Activated CD8-positive, alpha-beta memory T cell treated with anti-CD3 and anti-CD28 coated beads, Interleukin-2, amount 10 ng/mL, durations not matched to agents 7 days and 5 days (primary cell): ENCODE measurements at regions not wholly inside any gene's neighbourhood (a gene's known extent, or its start where the extent isn't known, plus 50 kb on each side); places are given as distances from the start of the nearest gene placed in this dataset.

Experiments
- ATAC-seq: fragments of 150-1000 bp; cut with Tn5 transposase; one replicate; pipeline ENCODE4 v1.10.0; 2021; ENCODE audit warnings: moderate library complexity
- CTCF ChIA-PET: fragments of 350-600 bp; sonication (Branson Sonifier 250); formaldehyde crosslinking; loops from one replicate; lab custom pipeline; 2021; ENCODE audit warnings: antibody characterized with exemption; lab: Charles Lee
- DNase-seq: peaks from one replicate; pipeline ENCODE4 v3.0.0-alpha.2; 2020
- H3K27ac Mint-ChIP-seq: one replicate; pipeline ENCODE4 v1.8.0; 2021; ENCODE audit warnings: mild to moderate bottlenecking, mixed read lengths
- H3K27me3 Mint-ChIP-seq: one replicate; pipeline ENCODE4 v1.8.0; 2021; ENCODE audit warnings: mixed read lengths
- H3K36me3 Mint-ChIP-seq: one replicate; pipeline ENCODE4 v1.8.0; 2021; ENCODE audit warnings: mild to moderate bottlenecking, mixed read lengths
- H3K4me1 Mint-ChIP-seq: one replicate; pipeline ENCODE4 v1.8.0; 2021; ENCODE audit warnings: mixed read lengths
- H3K4me3 Mint-ChIP-seq: one replicate; pipeline ENCODE4 v1.8.0; 2021; ENCODE audit warnings: mild to moderate bottlenecking, moderate library complexity, mixed read lengths
- H3K9me3 Mint-ChIP-seq: one replicate; pipeline ENCODE4 v1.8.0; 2022; ENCODE audit warnings: low read depth, mixed read lengths

DNA sequence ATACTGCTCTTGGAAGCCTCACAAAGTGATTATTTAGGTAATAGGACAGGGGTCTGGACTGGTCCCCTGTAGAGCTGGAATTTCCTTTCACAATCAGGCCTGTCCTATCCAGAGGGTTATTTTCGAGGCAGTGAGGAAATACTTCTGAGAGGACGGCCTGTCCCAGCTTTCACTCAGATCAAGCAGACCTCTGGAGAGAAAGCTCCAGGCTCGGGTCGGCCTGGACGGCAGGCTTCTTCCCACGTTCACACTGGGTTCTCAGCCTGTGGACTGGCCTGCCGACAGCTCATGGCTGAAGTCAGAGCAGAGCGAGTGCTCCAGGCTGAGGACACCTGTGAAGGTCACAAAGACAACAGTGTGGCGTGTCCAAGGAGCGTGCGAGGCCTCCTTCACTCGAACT is 405.3 kb downstream of the VPS13C start:
- H3K4me3 Mint-ChIP-seq = no peak overlapping the region
- peaks cover 3% of the 10 kb centered on the region for H3K27me3 Mint-ChIP-seq
- DNase-seq (no peak), ATAC-seq (no peak)
- H3K9me3 Mint-ChIP-seq = no peaks in the 10 kb centered on the region
- no peak overlapping the region for H3K27ac Mint-ChIP-seq
- CTCF ChIA-PET = no interaction called here
- no peaks in the 10 kb centered on the region for H3K4me1 Mint-ChIP-seq
- no peaks in the 10 kb centered on the region for H3K36me3 Mint-ChIP-seq

DNA sequence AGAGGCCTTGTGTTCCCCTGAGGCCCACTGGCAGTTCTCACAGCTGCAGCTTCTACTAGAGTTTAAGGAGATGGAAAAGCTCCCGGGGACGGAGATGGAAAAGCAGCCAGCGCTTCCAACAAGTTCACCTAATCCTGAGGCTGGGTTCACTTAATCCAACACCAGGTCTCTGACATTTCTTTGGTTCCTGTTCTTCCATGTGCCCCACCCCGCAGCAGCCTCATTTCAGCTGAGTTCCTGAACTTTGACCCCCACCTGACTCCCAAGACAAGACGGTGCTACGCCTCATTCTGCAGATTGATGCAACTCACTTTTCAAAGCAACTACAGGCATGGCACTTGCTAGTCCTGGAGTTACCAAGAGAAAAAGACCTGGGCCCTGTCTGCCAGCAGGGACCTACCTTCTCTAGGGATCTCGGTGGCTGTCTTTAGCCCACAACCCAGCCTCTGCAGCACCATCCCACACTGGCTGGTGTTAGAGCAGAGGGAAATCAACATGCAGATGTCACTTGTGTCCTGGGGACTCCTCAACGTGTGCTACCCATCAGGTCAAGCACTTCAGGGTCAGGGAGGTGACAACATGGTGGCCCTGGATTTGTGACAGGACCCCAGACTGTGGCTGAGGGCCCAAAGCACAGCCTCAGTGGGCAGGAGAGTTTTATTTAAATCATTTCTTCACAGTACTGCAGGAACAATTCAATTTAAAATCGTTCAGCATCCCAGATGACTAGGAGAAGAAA is 406.1 kb downstream of the VPS13C start:
- Mint-ChIP-seq H3K27me3 (peaks cover 5% of the 10 kb centered on the region), H3K4me1 (no peaks in the 10 kb centered on the region), H3K9me3 (no peaks in the 10 kb centered on the region), H3K36me3 (no peaks in the 10 kb centered on the region), H3K4me3 (no peak overlapping the region), H3K27ac (no peak overlapping the region)
- CTCF ChIA-PET = no interaction called here
- ATAC-seq (no peak), DNase-seq (no peak)

DNA sequence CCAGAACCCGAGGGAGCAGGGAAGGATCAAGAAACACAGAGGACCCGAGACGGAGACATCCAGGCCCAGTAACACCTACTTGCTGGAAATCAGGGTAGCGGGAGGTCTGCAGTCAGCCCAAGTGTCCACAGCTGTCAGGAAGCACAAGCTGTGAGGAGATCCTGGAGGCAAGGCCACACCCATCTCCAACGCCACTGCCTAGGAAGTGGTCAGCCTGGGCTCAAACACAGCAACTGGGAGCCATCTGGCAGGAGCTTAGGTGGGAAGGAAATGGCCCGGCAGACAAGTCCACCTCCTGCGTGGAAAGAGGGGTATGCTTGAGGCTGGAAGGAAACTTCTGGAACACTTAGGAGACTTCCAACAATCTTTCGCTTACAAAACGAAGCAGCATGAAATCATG is 407.1 kb downstream of the VPS13C start:
- Mint-ChIP-seq H3K4me1 (no peaks in the 10 kb centered on the region), H3K27me3 (peaks cover 11% of the 10 kb centered on the region), H3K36me3 (no peaks in the 10 kb centered on the region), H3K4me3 (no peak overlapping the region), H3K27ac (no peak overlapping the region), H3K9me3 (no peaks in the 10 kb centered on the region)
- CTCF ChIA-PET = no interaction called here
- no peak for DNase-seq
- no peak for ATAC-seq

DNA sequence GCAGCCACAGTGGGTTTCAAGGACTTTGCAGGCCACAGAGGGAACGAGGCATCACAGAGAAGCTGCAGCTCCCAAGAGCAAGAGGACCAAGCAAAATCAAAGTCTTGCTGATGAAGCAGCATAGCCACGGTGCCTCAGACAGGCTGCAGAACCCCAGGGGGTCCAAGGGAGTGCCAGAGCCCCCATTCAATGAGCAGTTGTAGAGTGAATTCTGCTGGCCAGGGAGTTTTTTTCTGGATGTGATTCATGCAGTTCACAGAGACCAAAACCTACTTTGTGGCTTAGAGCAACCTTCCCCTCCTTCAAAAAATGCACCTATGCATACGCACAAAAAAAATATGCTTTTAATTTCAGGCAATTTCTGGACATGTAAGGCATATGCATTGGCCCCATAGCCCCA is 409.0 kb downstream of the VPS13C start:
- Mint-ChIP-seq H3K4me1 (no peaks in the 10 kb centered on the region), H3K36me3 (no peaks in the 10 kb centered on the region), H3K9me3 (no peaks in the 10 kb centered on the region), H3K27me3 (peaks cover 16% of the 10 kb centered on the region), H3K27ac (no peak overlapping the region), H3K4me3 (no peak overlapping the region)
- no peak for DNase-seq
- no peak for ATAC-seq
- CTCF ChIA-PET = no interaction called here

DNA sequence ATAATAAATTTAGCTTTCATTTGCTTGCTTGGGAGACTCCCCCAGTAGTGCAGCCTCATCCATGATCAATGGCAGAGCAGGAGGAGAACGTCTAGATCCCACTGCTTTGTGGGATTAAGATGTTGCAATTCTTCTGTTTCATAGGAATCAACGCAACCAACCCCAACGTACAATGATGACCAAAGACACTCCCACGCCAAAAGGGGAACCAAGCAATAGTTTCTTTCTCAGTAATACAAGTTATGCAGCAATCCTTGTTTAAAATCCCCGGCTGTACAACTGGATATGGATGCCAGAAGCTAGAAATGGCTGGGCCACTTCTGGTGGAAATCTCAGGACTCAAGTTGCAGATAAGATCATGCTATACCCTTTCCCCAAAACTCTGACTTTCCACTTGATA is 411.2 kb downstream of the VPS13C start:
- Mint-ChIP-seq H3K27me3 (peaks cover 16% of the 10 kb centered on the region), H3K36me3 (no peaks in the 10 kb centered on the region), H3K4me3 (no peak overlapping the region), H3K4me1 (no peaks in the 10 kb centered on the region), H3K9me3 (no peaks in the 10 kb centered on the region), H3K27ac (no peak overlapping the region)
- CTCF ChIA-PET = interaction anchor here (1.1 kb wide), 1 partner anchor 186 kb away, joined by 3 read pairs; no protein-coding TSS in a partner anchor
- no peak for DNase-seq
- no peak for ATAC-seq

DNA sequence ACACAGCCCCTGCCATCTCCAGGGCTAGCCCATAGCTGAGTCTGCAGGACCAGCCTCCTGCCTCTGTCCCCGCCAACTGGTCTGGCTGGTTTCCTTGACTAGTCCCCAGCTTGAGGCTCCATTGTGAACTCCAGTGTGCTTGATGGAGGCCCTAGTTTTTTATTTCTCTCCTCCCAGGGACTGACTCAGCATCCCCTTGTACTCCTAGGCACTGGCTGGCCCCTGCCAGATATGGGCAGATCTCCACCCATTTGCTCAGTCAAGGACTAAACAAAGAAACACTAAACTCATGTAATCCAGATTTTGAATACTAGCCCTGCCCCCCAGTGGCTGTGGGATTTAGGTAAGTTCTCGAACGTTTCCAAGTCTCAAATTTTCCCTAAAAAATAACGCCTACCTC is 415.4 kb upstream of the RORA start:
- Mint-ChIP-seq H3K36me3 (no peaks in the 10 kb centered on the region), H3K27ac (no peak overlapping the region), H3K27me3 (peaks cover 16% of the 10 kb centered on the region), H3K4me1 (no peaks in the 10 kb centered on the region), H3K4me3 (no peak overlapping the region), H3K9me3 (no peaks in the 10 kb centered on the region)
- no peak for DNase-seq
- ATAC-seq = no peak
- CTCF ChIA-PET = no interaction called here

DNA sequence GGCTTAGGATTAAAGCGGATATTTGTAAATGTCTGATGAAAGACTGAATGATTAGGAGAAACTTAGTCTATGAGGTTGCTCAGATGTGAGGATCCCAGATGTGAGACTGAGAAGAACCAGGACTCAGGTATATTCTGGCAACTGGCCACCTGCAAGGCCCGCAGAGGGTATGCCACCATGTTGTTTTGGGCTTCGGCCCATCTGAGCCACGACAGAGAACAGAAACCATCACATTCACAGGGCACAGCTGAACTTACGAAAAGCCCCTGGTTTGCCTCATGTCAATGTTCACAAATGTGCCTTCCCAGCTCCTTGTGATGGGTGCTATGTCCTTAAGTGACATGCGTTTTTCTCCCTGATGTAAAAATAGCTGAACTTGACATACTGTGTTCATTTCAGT is 412.5 kb upstream of the RORA start:
- H3K9me3 Mint-ChIP-seq = no peaks in the 10 kb centered on the region

DNA sequence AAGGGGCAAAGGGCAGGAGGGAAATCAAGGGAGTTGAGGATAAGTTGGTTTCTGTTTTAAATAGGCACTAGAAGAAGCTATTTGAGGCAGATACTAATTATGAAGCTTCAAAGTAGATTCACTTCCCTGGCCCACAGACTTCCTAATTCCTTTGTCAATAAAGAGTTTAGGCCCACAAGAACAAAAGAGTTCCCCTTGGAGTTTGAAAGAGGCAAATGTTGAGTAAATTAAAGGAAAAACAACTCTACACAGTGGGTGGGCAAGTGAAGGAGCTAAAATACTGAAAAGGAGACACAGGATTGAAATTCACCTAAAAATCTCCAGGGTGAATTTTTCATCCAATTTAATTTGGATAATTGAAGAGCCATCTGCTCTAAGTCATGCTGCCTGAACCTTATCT is 411.7 kb upstream of the RORA start:
- Mint-ChIP-seq H3K4me3 (no peak overlapping the region), H3K4me1 (no peaks in the 10 kb centered on the region), H3K9me3 (no peaks in the 10 kb centered on the region), H3K27ac (no peak overlapping the region), H3K27me3 (peaks cover 9% of the 10 kb centered on the region), H3K36me3 (no peaks in the 10 kb centered on the region)
- CTCF ChIA-PET = no interaction called here
- no peak for DNase-seq
- no peak for ATAC-seq

More for the DNA sequence above, 412.5 kb upstream of the RORA start:
- Mint-ChIP-seq H3K27ac (no peak overlapping the region), H3K27me3 (peaks cover 9% of the 10 kb centered on the region), H3K36me3 (no peaks in the 10 kb centered on the region), H3K4me3 (no peak overlapping the region), H3K4me1 (no peaks in the 10 kb centered on the region)
- CTCF ChIA-PET = no interaction called here
- ATAC-seq = no peak
- DNase-seq = no peak

DNA sequence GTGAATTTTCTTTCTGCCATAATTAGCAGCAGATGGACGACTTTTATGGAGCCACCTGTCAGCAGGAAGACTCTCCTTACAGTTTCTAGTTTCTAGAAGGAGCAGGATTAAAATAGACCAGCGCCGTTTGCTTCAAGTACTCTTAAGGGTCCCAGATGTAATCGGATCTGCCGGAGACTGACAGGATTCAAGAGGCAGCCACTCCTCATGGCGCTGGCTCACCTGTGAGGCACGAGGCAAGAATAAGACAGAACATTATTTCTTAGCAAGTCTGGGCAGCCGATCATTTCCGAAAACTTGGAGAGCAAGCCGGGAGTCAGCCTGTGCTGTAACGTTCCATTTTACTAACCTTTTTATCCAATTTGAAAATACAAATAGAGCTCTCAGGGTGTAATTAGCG is 410.4 kb upstream of the RORA start:
- DNase-seq = no peak
- Mint-ChIP-seq H3K36me3 (no peaks in the 10 kb centered on the region), H3K4me1 (no peaks in the 10 kb centered on the region), H3K27ac (no peak overlapping the region), H3K4me3 (no peak overlapping the region), H3K9me3 (no peaks in the 10 kb centered on the region), H3K27me3 (peaks cover 9% of the 10 kb centered on the region)
- ATAC-seq = no peak
- CTCF ChIA-PET = no interaction called here

DNA sequence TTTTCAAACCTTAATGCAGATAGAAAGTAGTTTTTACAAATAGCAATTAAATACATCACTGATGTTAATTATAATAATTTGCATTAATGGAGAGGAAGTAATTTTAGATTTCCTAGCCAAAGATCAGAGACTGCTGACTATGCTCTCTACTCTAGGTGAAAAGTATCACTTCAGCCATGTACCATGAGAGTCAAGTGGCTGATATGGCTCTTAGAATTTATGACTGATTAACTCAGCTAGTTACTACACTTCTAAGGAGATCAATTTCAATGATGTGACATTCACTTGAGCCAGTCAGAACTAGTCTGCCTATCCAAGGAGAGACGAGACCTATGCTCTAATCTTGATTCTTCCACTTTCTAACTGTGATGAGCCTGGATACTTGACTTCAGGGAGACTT is 405.7 kb upstream of the RORA start:
- no peak for ATAC-seq
- H3K27ac Mint-ChIP-seq = no peak overlapping the region
- CTCF ChIA-PET = no interaction called here

DNA sequence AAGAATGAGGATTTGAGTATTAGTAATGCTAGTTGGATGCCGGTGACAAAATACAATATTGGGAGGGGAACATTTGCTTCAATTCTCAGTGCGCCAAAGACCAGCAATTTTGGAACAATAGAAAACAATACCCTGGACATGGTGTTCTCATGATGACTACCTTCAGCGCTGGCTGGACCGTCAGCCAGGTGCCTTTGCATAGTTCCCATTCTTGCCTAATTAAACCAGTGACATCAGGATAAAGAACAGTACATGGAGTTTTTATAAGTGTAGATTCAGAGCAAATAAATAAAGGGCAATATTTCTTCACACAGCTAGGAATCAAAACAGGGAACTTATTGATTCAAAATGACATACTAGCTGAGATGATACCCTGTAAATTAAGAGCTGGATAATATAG is 404.8 kb upstream of the RORA start:
- peaks cover 20% of the 10 kb centered on the region for H3K27me3 Mint-ChIP-seq

More for the DNA sequence above, 405.7 kb upstream of the RORA start:
- Mint-ChIP-seq H3K9me3 (no peaks in the 10 kb centered on the region), H3K4me1 (no peaks in the 10 kb centered on the region), H3K27me3 (peaks cover 17% of the 10 kb centered on the region), H3K4me3 (no peak overlapping the region), H3K36me3 (no peaks in the 10 kb centered on the region)
- no peak for DNase-seq

DNA sequence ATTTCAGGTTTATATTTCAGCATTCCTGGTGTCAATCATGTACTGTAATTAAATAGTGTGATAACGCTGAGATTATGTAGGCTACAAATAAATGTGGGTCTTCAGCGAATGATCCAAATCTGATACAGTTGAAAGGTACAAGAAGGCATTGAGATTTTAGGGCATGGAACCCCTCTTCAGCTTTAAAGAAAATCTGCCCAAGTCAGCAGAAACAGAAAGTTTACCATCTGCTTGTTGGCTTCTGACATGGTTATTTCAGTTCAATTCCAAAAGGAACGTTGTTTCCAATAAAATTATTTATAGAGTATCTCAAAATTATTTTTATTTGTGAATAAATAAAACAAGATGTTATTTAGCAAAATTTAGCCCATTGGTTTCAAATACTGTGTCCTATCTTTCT is 400.2 kb upstream of the RORA start:
- H3K27ac Mint-ChIP-seq = no peak overlapping the region
- ATAC-seq = no peak

More for the DNA sequence above, 404.8 kb upstream of the RORA start:
- CTCF ChIA-PET = no interaction called here
- ATAC-seq (no peak), DNase-seq (no peak)
- Mint-ChIP-seq H3K27ac (no peak overlapping the region), H3K4me1 (no peaks in the 10 kb centered on the region), H3K4me3 (no peak overlapping the region), H3K9me3 (no peaks in the 10 kb centered on the region), H3K36me3 (no peaks in the 10 kb centered on the region)

DNA sequence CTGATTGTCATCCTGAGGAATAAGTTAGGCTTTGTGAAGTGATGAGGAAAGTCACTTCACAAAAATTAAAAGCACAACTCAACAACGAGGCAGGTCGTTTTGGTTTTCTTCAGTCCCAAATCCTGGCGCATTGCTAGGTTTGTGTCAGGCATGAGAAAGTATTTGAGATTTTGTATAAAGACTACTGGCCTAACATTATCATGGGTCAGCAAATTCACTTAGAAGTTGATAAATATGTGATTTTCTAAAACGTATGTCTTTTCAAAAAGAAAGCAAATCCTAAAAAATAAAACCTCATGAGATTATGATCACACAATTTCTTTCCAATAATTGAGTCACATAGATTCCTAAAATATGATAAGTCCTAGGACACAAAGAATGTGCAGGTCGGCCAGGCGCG is 395.8 kb upstream of the RORA start:
- DNase-seq (no peak), ATAC-seq (no peak)
- no peaks in the 10 kb centered on the region for H3K4me1 Mint-ChIP-seq
- H3K36me3 Mint-ChIP-seq = no peaks in the 10 kb centered on the region
- H3K27me3 Mint-ChIP-seq = peaks cover 19% of the 10 kb centered on the region
- CTCF ChIA-PET = no interaction called here
- no peaks in the 10 kb centered on the region for H3K9me3 Mint-ChIP-seq
- no peak overlapping the region for H3K27ac Mint-ChIP-seq
- H3K4me3 Mint-ChIP-seq = no peak overlapping the region

More for the DNA sequence above, 400.2 kb upstream of the RORA start:
- H3K27me3 Mint-ChIP-seq = peaks cover 24% of the 10 kb centered on the region
- no peak overlapping the region for H3K4me3 Mint-ChIP-seq
- CTCF ChIA-PET = no interaction called here
- no peak for DNase-seq
- H3K4me1 Mint-ChIP-seq = no peaks in the 10 kb centered on the region
- no peaks in the 10 kb centered on the region for H3K36me3 Mint-ChIP-seq
- H3K9me3 Mint-ChIP-seq = no peaks in the 10 kb centered on the region

DNA sequence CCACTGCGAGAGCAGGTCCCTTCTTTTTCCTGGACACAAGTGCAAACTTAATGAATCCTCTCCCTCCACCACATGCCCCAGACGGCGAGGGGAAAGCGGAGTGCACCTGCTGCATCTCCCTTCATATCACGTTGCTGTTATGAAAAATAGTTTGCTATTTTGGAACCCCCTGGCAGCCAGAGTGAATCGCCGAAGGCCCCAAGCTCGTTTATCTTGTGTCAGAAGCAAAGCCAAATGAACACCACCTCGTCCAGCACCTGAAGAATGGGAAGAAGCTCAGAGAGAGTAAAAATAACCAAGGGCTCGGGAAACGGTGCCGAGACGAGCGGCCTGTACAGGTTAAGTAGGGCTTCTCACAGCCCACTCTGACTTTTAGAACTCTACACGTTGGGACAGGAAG is 394.6 kb upstream of the RORA start:
- Mint-ChIP-seq H3K27ac (no peak overlapping the region), H3K36me3 (no peaks in the 10 kb centered on the region), H3K27me3 (peaks cover 10% of the 10 kb centered on the region), H3K9me3 (no peaks in the 10 kb centered on the region), H3K4me3 (no peak overlapping the region), H3K4me1 (no peaks in the 10 kb centered on the region)
- DNase-seq (no peak), ATAC-seq (no peak)
- CTCF ChIA-PET = no interaction called here
